GM13976 (cell line): ENCODE measurements at regions not wholly inside any gene's neighbourhood (a gene's known extent, or its start where the extent isn't known, plus 50 kb on each side); places are given as distances from the start of the nearest gene placed in this dataset.
"Not testable (repeated sequence)": the region's sequence is repeated elsewhere in the genome, so short reads cannot be mapped to it uniquely, and the experiment has no call there.

ENCODE experiments used
- DNase-seq: peaks from one replicate; pipeline ENCODE4 v3.0.0; 2012; ENCODE audit warnings: low spot score
- in situ Hi-C: fragments of 300-500 bp; cut with MboI; formaldehyde crosslinking; loops from one replicate; pipeline ENCODE4 v1.12.0; 2022; ENCODE audit warnings: low sequenced_read_pairs, mixed read lengths, inconsistent platforms; ENCODE audit not compliant: unreplicated experiment
- TF ChIP-seq, protein P1 (sequence below): IDR thresholded peaks from 2 replicates; pipeline ENCODE4 v1.5.1; 2012; ENCODE audit warnings: borderline replicate concordance, mild to moderate bottlenecking; ENCODE audit not compliant: insufficient read depth; ENCODE audit errors: extremely low read depth, missing control alignments, control extremely low read depth

DNA sequence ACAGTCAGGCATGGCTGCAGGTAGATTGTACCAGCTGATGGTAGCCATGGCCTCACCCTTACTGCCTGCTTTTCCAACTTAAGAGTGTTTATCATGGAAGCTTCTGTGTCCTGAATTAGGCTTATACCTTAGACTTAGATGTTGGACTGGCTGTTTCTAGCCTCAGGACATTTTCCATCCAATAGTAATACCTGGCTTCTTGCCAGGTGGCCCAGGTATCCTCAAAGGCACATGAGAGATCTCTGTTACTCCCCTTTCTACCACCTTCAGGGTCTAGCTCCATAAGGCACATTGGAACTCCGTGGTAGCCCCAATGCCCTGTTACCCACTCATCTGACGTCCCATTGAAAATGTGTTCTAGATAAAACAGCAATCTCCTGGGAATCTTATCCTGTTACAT, 407.5 kb downstream of the SPRY2 start:
- DNase-seq: no peak
- in situ Hi-C loops: no loop called here

DNA sequence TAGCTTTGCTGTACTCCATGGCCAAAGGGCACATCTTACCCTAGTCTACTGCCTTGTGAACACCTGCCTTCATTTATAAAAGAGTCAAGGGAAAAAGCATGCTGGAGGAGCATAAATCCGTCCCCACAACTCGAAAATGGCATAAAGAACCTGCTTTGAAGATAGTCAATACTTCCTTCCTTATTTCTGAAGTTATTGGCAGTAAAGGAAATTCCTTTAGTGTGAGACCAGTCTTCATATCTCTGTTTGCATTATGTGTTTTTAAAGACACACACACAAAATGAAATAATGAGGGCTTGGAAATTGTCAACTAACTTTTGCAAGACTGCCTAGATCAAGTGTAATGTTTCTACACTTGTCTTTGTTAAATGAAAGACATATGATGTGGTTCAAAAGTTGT, 408.4 kb downstream of the SPRY2 start:
- DNase-seq: no peak
- in situ Hi-C loops: no loop called here
- TF ChIP-seq, protein P1, sequence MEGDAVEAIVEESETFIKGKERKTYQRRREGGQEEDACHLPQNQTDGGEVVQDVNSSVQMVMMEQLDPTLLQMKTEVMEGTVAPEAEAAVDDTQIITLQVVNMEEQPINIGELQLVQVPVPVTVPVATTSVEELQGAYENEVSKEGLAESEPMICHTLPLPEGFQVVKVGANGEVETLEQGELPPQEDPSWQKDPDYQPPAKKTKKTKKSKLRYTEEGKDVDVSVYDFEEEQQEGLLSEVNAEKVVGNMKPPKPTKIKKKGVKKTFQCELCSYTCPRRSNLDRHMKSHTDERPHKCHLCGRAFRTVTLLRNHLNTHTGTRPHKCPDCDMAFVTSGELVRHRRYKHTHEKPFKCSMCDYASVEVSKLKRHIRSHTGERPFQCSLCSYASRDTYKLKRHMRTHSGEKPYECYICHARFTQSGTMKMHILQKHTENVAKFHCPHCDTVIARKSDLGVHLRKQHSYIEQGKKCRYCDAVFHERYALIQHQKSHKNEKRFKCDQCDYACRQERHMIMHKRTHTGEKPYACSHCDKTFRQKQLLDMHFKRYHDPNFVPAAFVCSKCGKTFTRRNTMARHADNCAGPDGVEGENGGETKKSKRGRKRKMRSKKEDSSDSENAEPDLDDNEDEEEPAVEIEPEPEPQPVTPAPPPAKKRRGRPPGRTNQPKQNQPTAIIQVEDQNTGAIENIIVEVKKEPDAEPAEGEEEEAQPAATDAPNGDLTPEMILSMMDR: no peak

More for the DNA sequence above, 407.5 kb downstream of the SPRY2 start:
- TF ChIP-seq, protein P1: no peak

DNA sequence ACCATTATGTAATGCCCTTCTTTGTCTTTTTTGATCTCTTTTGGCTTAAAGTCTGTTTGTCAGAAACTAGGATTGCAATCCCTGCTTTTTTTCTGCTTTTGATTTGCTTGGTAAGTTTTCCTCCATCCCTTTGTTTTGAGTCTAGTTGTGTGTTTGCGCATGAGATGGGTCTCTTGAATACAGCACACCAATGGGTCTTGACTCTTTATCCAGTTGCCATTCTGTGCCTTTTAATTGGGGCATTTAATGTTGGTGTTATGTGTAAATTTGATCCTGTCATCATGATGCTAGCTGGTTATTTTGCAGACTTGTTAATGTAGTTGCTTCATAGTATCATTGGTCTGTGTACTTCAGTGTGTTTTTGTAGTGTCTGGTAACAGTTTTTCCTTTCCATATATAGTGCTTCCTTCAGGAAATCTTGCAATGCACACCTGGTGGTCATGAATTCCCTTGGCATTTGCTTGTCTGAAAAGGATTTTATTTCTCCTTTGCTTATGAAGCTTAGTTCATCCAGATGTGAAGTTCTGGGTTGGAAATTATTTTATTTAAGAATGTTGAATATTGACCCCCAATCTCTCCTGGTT, 416.9 kb downstream of the SPRY2 start:
- in situ Hi-C loops, DNase-seq: not testable (repeated sequence)

DNA sequence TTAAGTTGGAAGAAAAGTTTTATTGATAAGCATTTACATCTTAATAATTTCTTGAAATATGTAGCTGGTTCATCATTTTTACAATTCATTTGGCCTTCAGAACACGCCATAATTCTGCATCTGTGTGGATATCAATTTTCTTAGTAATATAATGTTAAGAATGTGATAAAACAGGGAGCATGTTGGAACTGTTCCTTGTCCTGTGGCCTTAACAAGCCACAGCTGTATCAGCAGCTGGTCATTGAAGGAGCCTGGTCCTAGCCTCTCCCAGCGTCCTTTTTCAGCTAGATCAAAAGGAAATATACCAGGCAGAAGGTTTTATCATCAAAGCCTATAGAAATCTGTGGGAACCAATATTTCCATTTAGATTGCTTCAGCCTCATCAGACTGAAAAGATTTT, 421.8 kb downstream of the SPRY2 start:
- TF ChIP-seq, protein P1: no peak
- DNase-seq: no peak
- in situ Hi-C loops: no loop called here

DNA sequence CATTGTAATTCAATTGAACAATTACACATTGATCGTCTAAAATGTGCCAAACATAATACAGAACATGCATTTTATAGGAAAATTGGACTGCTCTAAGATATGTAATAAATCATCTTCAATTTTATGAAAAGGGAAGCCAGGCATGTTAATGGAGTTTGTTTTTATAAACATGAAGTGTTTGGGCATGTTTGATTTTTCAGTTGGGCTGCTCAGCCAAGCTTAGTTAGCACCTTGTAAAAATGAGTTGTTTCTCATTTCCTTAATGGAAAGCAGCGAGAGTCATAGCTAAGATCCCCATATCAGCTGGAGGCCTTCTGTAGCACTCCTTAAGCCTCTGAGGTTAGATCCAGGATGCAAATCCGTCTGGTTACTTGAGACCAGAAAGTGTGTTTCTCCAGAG, 422.3 kb downstream of the SPRY2 start:
- TF ChIP-seq, protein P1: no peak
- in situ Hi-C loops: no loop called here
- DNase-seq: no peak

DNA sequence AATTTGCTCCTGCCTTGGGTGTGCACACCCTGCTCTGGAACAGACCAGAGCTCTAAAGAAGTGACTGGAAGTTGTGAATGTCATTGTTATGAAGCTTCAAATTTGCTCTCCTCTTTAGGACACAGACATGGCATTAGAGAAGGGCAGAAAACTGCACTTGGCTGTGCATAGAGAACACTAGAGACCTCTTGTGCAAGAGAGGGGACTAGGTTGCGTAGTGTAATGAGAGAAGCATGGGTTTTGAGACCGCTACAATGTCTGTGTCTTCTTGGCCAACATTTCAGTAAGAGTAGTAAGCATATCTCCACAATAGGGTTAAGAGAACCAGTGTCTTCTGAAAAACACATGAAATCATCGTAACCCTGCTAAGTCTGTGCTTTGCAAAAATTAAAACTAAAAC, 423.3 kb downstream of the SPRY2 start:
- TF ChIP-seq, protein P1: no peak
- in situ Hi-C loops: no loop called here

DNA sequence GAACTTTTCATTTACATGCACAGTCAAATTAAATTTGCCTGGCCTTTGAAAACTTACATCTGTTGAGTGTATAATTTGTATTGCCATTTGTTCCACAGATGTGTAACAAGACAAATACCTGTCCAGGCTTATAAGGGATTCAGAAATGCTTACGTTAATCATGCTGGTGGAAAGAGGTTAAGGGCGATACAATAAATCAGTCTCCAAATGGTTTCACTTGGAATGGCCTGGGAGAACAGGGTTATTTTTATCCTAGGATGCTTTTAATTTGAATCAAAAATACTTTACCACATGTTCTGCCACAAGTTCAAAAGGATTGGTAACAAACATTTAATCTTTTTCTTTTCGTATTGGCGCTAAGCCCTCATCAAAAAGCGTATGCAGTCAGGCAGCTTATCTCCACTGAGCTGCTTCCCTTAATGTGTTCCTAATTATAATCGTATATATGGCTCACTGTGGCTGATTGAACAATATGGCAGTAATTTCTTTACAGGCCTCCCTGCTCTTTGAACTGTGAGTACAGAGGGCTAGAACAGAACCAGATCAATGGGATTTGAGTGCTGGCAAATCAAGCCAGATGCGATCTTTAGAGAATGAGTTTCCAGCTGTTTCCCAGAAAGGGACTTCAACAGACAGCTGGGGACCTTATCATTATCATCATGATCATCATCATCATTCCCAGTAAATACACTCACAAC, 425.7 kb downstream of the SPRY2 start:
- no peak for DNase-seq
- in situ Hi-C loops: no loop called here
- TF ChIP-seq, protein P1: no peak

More for the DNA sequence above, 423.3 kb downstream of the SPRY2 start:
- no peak for DNase-seq
